ENCODE measurements at regions not wholly inside any gene's neighbourhood (a gene's known extent, or its start where the extent isn't known, plus 50 kb on each side); places are given as distances from the start of the nearest gene placed in this dataset.

GRCh38 chr9:80561526-80561925, 989.8 kb downstream of the TLE4 start:
- no peak for ATAC-seq
- no peak for DNase-seq
- Histone ChIP-seq H3K4me1 (no peaks in the 10 kb centered on the region), H3K4me3 (no peak overlapping the region), H3K27me3 (no peaks in the 10 kb centered on the region), H3K27ac (no peak overlapping the region), H3K9me3 (peaks cover 0 to 5% of the 10 kb centered on the region in 2 donors), H3K36me3 (no peaks in the 10 kb centered on the region)
- TF ChIP-seq, protein P1, sequence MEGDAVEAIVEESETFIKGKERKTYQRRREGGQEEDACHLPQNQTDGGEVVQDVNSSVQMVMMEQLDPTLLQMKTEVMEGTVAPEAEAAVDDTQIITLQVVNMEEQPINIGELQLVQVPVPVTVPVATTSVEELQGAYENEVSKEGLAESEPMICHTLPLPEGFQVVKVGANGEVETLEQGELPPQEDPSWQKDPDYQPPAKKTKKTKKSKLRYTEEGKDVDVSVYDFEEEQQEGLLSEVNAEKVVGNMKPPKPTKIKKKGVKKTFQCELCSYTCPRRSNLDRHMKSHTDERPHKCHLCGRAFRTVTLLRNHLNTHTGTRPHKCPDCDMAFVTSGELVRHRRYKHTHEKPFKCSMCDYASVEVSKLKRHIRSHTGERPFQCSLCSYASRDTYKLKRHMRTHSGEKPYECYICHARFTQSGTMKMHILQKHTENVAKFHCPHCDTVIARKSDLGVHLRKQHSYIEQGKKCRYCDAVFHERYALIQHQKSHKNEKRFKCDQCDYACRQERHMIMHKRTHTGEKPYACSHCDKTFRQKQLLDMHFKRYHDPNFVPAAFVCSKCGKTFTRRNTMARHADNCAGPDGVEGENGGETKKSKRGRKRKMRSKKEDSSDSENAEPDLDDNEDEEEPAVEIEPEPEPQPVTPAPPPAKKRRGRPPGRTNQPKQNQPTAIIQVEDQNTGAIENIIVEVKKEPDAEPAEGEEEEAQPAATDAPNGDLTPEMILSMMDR (IDR thresholded peaks at IDR 0.05), result no peak
- intact Hi-C loops (cut with DNase I), result no loop called here

- TF ChIP-seq, protein P1 (IDR thresholded peaks at IDR 0.05), result no peak
- DNase-seq, result no peak
- H3K27ac ChIP-seq, result no peak overlapping the region
- no peak for ATAC-seq
- H3K4me1 ChIP-seq, result no peaks in the 10 kb centered on the region
- H3K27me3 ChIP-seq, result no peaks in the 10 kb centered on the region
- H3K4me3 ChIP-seq, result no peak overlapping the region
- no peaks in the 10 kb centered on the region for H3K36me3 ChIP-seq
- intact Hi-C loops (cut with DNase I), result no loop called here
- H3K9me3 ChIP-seq, result peaks cover 0 to 5% of the 10 kb centered on the region in 2 donors
These were observed 989.2 kb downstream of the TLE4 start for GRCh38 chr9:80560976-80561375.

GRCh38 chr9:80557256-80557655, 985.5 kb downstream of the TLE4 start:
- TF ChIP-seq, protein P1 (IDR thresholded peaks at IDR 0.05), result no peak
- H3K27ac ChIP-seq, result no peak overlapping the region
- no peak for DNase-seq
- intact Hi-C loops (cut with DNase I), result no loop called here
- no peaks in the 10 kb centered on the region for H3K4me1 ChIP-seq
- H3K9me3 ChIP-seq, result no peaks in the 10 kb centered on the region
- H3K27me3 ChIP-seq, result no peaks in the 10 kb centered on the region
- no peak for ATAC-seq
- no peaks in the 10 kb centered on the region for H3K36me3 ChIP-seq
- no peak overlapping the region for H3K4me3 ChIP-seq

- no peaks in the 10 kb centered on the region for H3K36me3 ChIP-seq
- H3K9me3 ChIP-seq, result no peaks in the 10 kb centered on the region
- DNase-seq, result no peak
- no peaks in the 10 kb centered on the region for H3K4me1 ChIP-seq
- TF ChIP-seq, protein P1 (IDR thresholded peaks at IDR 0.05), result no peak
- no peaks in the 10 kb centered on the region for H3K27me3 ChIP-seq
- no peak overlapping the region for H3K4me3 ChIP-seq
- intact Hi-C loops (cut with DNase I), result no loop called here
- ATAC-seq, result no peak
- no peak overlapping the region for H3K27ac ChIP-seq
These were observed 984.9 kb downstream of the TLE4 start for GRCh38 chr9:80556631-80557030.

DNA sequence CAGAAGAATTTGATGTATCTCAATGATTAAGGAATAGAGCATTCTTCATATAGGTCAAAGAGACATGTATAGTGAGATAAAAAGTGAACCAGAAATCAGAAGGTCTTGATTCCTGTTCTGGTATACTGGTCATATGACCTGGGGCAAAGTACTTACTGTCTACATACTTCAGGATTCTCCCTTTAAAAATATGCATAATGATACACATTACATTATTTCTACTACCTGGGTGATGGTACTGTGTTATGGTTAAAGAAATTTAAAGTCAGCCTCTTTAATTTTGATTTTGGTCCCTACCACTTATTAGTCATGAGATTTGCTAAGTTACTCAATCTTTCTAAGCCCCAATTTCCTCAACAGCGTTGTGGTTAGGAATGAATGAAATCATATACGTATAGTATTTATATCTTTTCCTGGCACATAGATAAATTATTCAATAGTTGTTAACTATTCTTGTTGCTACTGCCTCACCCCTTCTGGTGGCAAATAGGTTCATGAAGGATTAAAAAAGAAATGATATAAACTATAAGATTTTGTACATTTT, 984.1 kb downstream of the TLE4 start:
- DNase-seq (no peak), ATAC-seq (no peak)
- Histone ChIP-seq H3K4me1 (no peaks in the 10 kb centered on the region), H3K4me3 (no peak overlapping the region), H3K9me3 (no peaks in the 10 kb centered on the region), H3K27me3 (no peaks in the 10 kb centered on the region), H3K36me3 (no peaks in the 10 kb centered on the region), H3K27ac (no peak overlapping the region)
- TF ChIP-seq, protein P1 (IDR thresholded peaks at IDR 0.05), result no peak
- intact Hi-C loops (cut with DNase I), result no loop called here

Measured in left lung (tissue), 4 donors.